HL-60/S4 (cell line): ENCODE measurements at regions not wholly inside any gene's neighbourhood (a gene's known extent, or its start where the extent isn't known, plus 50 kb on each side); places are given as distances from the start of the nearest gene placed in this dataset.
"Not testable (repeated sequence)": the region's sequence is repeated elsewhere in the genome, so short reads cannot be mapped to it uniquely, and the experiment has no call there.

Experiments used
- in situ Hi-C: fragments of 300-500 bp; cut with MboI; formaldehyde crosslinking; loops from 2 replicates; pipeline ENCODE4 v1.14.3; 2022; ENCODE audit warnings: low sequenced_read_pairs

DNA sequence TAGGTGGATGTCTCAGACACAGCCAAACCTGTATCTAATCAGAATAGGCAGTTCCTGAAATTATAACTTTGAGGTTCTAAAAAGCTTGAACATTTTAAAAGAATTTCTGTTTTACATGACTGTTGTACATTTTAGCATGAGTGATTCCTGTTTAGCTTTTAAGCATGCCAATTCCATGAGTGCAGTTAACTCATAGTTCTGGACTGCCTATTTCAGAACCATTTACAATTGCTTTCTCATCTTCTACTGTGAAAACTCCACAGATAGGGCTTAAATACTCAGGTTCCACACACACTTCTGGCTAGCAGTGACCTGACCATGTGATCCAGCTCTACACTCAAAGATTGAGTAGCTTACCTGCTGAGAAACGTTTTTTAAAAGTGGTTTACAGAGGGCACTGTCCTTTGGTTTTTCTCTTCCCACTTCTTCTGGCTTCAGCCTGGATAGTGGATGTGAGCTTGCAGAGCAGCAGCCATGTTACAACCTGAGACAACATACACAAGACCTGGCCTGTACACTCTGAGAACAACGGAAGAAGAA is 280.8 kb downstream of the ANKRD50 start:
- in situ Hi-C loops: no loop called here

DNA sequence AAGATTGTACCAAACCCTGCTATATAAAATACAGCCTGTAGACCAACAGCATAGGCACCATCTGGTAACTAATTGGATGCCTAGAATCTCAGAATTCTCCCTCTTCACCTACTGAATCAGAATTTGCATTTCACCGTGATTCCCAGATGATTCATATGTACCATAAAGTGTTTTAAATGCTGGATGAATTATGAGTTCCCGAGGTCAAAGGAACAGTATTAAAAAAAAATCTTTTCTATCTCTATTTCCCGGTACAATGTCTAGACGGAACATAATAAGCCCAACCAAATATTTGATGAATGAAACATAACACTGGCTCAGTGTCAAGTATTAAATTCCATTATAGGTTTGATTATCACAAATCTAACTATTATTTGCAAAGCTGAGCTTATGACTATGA is 280.0 kb downstream of the ANKRD50 start:
- in situ Hi-C loops: no loop called here

DNA sequence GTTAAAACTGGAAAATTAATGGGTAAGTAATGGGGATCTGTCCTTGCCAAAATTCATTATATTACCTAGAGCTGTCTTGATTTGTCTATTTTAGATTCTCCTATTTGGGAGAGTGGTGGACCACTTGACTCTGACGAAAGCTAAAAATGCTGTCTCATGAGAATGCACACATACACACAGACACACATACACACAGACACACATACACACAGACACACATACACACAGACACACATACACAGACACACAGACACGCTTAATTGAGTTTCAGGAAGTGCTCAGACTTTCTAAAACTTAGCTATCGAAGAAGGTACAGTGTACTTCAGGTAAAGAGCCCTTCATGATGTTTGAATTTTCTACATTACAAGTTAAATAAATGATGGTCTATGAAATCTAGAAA is 279.5 kb downstream of the ANKRD50 start:
- in situ Hi-C loops: no loop called here

DNA sequence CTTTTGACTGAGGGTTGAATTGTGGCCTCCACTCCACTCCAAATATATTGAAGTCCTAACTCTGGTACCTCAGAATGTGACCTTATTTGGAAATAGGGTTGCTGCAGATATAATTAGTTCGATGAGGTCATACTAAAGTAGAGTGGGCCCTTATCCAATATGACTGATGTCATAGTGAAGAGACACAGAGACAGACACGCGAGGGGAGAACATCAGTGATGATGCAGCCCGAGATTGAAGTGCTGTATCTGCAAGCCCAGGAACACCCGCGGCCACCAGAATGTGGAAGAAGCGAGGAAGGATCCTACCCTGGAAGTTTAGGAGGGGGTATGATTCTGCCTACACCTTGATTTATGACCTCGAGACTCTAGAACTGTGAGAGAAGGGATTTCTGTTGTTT is 279.0 kb downstream of the ANKRD50 start:
- in situ Hi-C loops: no loop called here

DNA sequence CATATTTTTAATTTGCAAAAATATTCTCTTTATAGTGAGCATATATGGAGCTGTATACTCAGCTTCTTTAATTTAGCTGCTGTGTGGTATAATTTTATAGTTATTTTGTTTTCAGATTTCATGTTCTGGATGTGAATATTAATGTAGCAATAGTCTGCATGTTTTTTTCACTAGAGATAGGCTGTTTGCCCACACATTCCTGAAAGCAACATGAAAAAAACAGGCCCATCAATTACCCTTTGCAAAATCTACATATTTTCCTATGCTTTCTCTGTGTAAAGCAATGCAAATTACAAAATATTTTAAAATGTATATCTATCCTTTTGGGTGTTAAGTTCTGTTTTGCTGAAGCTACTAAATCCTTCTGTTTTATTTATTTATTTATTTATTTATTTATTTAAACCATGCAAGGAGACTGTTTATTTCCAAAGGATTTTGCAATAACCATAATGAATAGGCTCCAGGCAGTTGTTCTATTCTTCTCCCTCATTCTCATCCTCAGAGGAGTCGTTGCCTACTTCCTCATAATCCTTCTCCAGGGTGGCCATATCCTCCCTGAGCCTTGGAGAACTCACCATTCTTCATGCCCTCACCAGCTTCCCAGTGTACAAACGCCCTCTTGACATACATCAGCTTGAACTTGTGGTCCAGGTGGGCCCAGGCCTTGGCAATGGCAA is 277.1 kb downstream of the ANKRD50 start:
- in situ Hi-C loops: no loop called here

DNA sequence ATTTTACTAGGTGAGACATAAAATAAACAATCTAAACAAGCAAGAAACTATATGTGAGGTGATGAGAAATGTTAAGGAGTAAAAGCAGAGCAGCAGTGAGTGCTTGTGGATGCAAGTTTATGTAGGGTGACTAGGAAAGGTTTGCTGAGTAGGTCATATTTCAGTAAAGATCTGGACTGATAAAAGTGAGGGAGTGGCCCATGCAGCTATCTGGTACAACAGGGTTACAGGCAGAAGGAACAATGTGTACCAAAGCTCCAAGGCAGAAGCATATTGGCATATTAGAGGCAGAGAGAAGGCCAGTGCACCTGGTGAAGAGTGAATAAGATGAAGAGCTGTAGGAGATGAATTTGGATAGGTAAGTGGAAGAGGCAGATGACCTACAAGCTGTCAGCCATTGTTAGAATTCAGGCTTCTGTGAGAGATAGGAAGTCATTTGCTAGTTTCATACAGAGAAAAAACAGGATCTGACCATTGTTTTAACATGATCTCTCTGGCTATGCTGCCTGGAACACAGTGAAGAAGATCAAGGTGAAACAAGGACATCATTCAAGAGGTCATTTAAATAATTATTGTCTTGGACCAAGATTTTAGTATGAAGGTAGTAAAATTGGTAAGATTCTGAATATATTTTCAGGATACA is 274.6 kb downstream of the ANKRD50 start:
- in situ Hi-C loops: no loop called here

DNA sequence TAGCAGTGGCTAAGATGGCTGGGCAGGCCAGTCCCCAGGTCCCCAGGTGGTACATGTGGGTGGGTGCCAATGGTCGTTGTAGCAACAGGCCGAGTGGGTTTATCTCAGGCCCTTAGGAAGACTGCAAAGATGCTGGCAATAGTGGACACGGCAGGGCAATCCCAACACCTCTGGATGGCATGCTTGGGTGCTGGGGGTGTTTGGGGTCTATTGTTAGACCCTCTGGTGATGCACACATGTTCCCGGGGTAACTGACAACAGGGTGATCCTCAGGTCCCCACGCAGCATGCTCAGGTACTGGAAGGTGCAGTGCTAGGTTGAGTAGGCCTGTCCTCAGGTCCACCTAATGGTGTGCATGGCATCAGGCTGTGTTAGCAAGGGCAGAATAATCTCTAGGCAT is 267.5 kb downstream of the ANKRD50 start:
- in situ Hi-C loops: no loop called here

DNA sequence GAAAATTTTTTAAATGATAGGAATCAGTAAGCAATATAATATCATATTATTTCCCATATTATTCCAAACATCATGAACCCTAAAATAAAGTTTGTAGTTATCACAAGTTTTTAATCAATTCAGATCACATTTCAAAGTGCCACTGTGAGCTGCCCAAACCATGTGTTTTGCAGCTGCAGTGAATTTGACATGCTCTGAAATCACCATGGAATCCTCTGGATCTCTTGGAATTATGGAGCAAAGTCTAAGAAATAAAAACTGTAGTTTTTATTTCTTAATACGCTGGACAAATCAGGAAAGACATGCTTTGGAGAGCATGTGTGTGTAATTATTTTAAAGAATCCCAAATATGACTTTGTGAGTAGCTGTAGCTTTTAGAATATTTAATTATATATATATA is 262.7 kb downstream of the ANKRD50 start:
- in situ Hi-C loops: no loop called here

DNA sequence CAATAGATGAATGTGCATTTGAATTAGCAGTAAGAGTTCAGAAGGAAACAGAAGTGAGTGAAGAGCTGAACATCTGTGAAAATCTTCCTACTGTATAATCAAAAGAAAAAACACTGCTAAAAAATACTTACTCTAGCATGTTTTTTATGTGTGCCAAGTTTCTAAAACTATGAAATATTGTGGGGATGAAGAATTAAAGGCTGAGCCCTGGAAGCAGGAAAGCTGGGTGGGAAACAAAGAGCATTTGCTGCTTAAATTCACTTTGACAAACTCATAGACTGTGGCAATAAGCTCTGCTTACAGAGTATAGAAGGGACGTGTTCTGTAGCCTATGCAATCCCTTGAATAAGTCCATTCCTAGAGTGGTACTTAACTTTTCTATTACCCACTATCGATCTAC is 261.7 kb downstream of the ANKRD50 start:
- in situ Hi-C loops: no loop called here

DNA sequence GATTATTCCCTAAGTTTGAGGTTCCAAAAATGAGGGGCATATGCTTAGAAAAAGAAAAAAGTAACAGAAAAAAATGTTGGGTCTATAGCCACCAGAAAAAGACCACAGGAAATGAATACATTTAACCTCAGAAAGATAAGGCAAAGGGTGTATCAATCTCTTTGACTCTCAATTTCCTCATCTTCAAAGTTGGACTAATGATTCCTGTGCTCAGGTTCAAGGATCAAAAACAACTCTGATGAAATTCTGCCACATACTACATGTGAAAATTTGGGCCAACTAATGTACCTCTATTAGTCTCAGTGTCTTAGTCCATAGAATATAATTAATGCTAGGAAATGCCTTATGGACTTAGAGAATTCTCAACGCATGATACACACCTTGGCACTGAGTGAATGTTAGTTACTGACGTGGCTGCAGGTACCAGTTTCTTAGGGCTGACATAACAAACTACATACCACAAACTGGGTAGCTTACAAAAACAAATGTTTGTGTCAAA is 257.7 kb downstream of the ANKRD50 start:
- in situ Hi-C loops: no loop called here

DNA sequence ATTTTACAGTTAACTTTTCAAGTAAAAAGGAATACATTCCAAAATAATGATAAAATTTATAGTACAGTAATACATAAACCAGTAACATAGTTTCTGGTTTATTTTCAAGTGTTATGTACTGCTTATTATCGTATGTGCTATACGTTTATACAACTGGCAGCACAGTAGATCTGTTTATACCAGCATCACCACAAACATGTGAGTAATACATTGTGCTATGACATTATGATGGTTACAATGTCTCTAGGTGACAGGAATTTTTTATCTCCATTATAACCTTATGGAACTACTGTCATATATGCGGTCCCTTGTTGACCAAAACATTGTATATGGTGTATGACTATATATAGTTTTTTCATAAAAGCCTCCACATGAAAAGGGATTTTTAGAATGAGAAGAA is 256.9 kb downstream of the ANKRD50 start:
- in situ Hi-C loops: no loop called here

DNA sequence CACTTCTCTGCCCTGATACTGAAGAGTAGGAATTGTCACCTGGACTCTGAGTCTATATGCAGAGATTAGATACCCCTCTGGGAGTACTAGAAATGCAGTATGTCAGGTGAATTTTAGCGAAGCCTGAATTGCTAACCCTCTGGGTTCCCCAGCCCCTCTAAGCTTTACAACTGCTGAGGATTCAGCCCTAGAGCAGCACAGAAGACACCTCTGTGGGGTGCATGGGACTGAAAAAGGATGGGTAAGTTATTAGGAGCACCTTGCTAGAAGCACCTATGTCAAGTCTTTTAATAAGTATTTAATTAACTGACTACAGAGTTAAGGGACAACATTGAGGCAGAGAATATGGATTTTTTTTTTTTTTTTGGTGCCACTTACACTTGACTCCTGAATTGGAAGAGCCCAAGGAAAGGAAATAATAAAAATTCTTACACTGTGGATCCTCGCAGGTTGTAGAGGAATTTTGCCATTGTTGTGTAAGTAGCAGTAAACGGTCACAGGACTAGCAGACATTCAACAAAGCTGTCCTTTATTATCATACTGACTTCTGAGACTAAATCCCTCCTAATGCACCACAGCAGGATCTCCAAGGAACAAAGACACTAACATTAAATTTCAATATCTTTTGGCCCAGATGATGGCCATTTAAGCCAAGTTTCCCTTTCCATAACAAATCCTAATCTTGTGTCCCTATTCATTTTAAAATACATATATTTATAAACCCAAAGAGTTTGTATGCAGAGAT is 253.2 kb downstream of the ANKRD50 start:
- in situ Hi-C loops: no loop called here

DNA sequence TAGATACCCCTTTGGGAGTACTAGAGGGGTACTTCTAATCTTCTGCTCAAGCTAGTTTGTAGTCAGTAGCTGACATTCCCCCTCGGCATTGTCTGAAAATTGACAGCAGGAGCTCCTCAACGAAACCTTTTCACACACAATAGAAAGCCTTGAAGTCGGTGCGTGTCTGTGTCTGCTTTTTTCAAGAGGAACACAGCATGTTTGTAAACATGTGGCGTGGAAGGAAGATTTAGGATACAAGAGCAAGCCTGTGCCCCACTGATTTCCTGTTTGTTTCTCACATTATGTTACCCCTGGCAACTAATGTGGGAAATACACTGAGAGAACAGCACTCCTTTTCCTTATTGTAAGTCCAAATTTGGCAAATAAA is 252.6 kb downstream of the ANKRD50 start:
- in situ Hi-C loops: no loop called here

DNA sequence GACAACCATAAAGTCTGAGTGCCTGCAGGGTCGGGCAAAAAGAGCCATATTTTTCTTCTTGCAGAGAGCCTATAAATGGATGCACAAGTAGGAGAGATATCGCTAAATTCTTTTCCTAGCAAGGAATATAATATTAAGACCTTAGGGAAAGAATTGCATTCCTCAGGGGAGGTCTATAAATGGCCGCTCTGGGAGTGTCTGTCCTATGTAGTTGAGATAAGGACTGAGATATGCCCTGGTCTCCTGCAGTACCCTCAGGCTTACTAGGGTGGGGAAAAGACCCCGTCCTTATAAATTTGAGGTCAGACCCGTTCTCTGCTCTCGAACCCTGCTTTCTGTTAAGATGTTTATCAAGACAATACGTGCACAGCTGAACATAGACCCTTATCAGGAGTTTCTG is 250.9 kb downstream of the ANKRD50 start:
- in situ Hi-C loops: not testable (repeated sequence)

DNA sequence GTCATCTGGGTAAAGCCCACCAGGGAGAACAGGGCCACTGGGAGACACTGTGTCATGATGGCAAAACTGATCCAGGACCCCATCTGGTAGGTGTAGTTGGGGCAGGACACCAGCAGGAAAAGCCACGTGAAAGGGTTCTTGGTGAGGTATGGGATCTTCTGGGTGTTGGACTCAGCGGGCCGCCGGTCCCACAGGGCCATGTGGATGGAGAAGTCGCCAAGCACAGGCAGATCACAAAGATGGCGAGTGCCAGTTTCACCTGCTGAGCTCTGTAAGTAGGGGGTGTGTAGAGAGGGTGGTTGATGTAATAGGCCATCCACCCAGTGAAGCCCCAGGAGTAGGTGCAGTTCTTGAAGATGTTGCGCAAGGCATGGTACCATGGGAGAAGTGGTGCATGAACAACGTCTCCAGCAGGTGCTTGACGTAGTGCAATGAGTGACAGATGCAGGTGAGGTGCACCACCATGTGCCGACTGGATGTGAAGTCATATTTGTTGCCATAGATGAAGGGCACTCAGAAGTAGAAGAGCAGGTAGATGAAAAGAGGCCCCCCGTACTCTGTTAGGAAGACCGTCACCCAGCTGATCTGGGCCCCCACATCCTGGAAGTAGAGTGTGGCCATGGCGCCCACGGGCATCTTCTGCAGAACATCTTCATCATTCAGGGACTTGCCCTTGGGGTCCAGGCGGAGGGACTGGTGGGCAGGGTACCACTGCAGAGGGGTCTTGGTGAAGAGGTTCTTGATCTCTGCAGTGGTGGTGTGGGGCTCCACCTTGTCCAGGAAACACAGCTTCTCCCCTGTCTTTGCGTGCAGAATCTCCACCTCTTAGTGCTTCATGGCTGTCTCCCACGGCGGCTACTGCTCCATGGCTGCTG is 249.3 kb downstream of the ANKRD50 start:
- in situ Hi-C loops: no loop called here

DNA sequence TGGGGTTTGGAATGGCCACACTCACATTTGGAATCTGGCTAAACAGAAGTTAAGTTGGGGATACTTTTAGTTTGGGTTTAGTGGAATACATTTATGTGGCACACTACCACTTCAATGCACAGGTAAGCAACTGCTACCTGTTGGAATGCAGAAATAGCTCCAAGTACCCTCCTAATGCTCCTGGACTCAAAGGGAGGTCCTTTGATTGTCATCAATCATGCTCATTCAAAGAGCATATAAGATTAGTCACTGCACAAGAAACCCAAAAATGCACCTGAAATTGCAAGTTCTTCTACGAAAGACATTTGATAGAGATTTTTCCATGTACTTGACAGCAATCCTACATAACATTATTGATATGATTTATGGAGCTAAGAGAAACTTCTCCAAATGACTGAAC is 247.7 kb downstream of the ANKRD50 start:
- in situ Hi-C loops: no loop called here

DNA sequence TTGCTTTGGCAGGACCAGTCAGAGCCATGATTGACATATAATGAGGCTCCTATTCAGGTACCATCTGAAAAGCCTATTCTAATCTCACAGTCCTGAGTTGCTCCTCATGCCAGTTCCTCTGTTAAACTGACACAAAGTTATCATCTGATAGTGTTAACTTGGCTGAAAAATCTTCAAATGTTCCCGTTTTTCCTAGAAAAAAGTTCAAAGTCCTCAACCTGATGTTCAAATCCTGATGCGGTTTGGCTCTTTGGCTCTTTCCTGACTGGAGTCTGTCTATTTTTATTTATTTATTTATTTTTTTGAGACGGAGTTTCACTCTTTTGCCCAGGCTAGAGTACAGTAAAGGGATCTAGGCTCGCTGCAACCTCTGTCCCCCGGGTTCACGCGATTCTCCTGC is 244.2 kb downstream of the ANKRD50 start:
- in situ Hi-C loops: no loop called here

DNA sequence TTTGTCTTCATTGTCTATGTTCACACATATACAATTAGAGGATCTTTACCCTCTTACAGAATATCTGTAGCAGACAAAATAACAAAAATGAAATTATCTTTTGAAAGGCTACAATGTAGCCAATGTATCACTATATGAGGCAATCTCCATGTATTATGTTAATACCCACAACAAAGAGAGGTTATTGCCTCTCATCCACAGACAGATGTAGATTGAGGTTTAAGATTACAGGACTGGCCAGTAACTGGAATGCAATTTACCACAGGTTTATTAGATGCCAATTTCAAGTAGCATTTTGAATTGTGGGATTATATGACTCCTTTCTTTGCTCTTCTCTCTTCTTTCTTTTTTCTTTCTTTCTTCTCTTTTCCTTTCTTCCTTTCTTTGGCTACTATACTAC is 242.6 kb downstream of the ANKRD50 start:
- in situ Hi-C loops: no loop called here

DNA sequence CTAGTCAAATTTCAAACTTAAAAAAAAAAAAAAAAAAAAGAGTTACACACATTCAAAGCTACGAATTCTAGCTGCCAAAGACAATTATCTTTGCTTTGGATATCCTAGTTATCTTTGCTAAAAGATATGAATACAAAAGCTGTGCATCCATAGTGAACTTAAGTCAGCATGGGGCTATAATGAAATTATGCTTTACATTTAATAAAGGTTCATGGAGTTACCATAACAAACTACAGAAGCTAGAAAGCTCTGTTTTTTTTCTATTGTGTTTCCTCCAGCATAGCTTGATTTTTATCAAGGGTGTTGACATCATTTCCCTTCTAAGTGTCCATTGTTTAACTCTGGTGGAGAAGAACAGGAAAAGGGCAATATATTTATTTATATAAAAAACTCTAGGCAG is 234.1 kb downstream of the ANKRD50 start:
- in situ Hi-C loops: no loop called here

DNA sequence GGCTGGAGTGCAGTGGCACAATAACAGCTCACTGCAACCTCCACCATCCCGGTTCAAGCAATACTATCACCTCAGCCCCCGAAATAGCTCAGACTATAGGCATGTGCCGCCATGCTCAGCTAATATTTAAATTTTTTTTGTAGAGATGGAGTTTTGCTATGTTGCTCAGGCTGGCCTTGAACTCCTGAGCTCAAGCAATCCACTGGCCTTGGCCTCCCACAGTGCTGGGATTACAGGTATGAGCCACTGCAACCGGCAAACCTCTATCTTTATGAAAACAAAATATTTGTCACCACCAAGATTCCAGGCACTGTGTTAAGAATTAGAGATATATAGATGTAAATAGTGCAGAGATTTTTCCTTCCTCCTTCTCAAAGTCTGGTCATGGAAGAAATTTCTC is 232.5 kb downstream of the ANKRD50 start:
- in situ Hi-C loops: no loop called here

DNA sequence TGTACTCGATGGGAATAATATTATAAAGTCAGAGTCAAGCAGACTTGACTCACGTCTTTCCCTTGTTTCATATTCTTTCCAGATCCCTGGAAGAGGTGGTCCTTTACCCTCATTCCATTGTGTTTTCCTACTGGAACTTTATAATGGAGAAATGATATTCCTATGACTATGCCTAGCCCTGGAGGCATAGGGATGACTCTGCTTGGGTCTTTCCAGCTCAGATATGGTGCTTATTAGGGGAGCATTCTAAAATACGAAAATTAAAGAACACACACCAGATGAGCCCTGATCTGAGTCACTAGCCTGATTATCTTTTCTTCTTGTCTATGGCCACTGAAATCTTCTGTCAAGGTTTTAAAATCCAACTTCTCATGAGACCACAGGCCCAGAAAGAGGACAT is 231.4 kb downstream of the ANKRD50 start:
- in situ Hi-C loops: no loop called here
